ENCODE measurements at regions not wholly inside any gene's neighbourhood (a gene's known extent, or its start where the extent isn't known, plus 50 kb on each side); places are given as distances from the start of the nearest gene placed in this dataset.

DNA sequence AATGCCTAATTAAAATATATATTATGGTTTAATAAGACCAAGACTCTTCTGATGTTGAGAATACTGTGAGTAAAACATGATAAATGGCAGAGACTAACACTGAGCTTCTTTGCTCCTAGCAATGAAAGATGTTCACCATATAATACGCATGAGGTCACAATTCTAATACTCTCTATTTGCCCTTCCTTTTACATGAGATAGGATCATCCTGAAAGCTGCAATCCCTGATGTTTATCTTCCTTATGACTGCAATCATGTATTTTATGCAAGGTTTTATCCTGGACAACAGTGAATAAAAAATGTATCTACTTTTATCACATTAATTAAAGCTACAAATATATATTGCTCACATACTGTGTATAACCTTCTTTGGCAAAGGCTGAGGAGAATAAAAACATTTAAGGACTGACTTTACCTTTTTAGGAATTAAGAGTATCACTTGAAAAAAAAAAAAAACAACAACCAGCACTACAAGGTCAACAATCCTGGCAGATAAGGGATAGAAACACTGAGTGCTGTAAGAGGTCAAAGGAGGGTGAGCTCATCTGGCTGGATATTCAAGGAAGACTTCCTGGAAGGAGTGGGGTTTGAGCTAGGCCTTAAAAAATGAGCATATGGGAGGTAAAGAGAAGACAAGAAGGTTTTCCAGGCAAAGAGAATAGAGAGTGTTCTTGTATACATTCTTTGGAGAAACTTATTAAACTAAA, 99.9 kb downstream of the AREG start:
- no peak overlapping the region for H2AFZ ChIP-seq (ENCODE audit: low read depth)
- H3K79me2 ChIP-seq (ENCODE audit: insufficient read depth, low read depth): no peaks in the 10 kb centered on the region
- TF ChIP-seq, protein P1, sequence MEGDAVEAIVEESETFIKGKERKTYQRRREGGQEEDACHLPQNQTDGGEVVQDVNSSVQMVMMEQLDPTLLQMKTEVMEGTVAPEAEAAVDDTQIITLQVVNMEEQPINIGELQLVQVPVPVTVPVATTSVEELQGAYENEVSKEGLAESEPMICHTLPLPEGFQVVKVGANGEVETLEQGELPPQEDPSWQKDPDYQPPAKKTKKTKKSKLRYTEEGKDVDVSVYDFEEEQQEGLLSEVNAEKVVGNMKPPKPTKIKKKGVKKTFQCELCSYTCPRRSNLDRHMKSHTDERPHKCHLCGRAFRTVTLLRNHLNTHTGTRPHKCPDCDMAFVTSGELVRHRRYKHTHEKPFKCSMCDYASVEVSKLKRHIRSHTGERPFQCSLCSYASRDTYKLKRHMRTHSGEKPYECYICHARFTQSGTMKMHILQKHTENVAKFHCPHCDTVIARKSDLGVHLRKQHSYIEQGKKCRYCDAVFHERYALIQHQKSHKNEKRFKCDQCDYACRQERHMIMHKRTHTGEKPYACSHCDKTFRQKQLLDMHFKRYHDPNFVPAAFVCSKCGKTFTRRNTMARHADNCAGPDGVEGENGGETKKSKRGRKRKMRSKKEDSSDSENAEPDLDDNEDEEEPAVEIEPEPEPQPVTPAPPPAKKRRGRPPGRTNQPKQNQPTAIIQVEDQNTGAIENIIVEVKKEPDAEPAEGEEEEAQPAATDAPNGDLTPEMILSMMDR (conservative IDR thresholded peaks at IDR 0.05; ENCODE audit: low read depth, low read length): no peak
- H3K4me3 ChIP-seq (IDR thresholded peaks at IDR 0.05; ENCODE audit: insufficient read depth, low read depth, low read length): no peak overlapping the region
- H4K20me1 ChIP-seq (ENCODE audit: insufficient read depth): no peaks in the 10 kb centered on the region
- H3K36me3 ChIP-seq (ENCODE audit: insufficient read depth): no peaks in the 10 kb centered on the region
- no peak overlapping the region for H3K4me2 ChIP-seq
- peaks cover 17% of the 10 kb centered on the region for H3K4me1 ChIP-seq (ENCODE audit: low read depth, poor library complexity, severe bottlenecking)
- H3K9ac ChIP-seq: no peak overlapping the region
- no peak overlapping the region for H3K27ac ChIP-seq
- no peaks in the 10 kb centered on the region for H3K27me3 ChIP-seq (ENCODE audit: insufficient read depth, low read depth)

DNA sequence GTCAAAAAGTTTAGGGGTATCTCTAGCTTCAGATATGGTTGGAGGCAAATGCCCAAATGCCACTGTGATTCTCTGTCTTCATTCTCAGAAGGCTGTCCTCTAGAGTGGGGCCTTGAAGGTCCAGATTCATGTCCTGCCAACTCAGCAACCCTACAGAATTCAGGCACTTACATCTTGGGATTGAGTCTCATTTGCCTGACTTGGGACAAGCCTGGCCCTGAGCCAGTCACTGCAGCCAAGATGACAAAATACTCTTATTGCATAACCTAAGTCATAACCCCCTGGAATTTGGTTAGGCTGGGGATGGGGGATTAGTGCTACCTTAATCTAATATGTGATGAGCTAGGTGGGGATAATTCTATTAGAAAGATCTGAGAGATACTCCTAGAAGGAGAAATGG, 100.5 kb downstream of the AREG start:
- H2AFZ ChIP-seq (ENCODE audit: low read depth): no peak overlapping the region
- H3K27me3 ChIP-seq (ENCODE audit: insufficient read depth, low read depth): no peaks in the 10 kb centered on the region
- no peak overlapping the region for H3K9ac ChIP-seq
- H3K79me2 ChIP-seq (ENCODE audit: insufficient read depth, low read depth): no peaks in the 10 kb centered on the region
- TF ChIP-seq, protein P1 (conservative IDR thresholded peaks at IDR 0.05; ENCODE audit: low read depth, low read length): no peak
- H4K20me1 ChIP-seq (ENCODE audit: insufficient read depth): no peaks in the 10 kb centered on the region
- H3K4me1 ChIP-seq (ENCODE audit: low read depth, poor library complexity, severe bottlenecking): peaks cover 17% of the 10 kb centered on the region
- H3K4me3 ChIP-seq (IDR thresholded peaks at IDR 0.05; ENCODE audit: insufficient read depth, low read depth, low read length): no peak overlapping the region
- no peak overlapping the region for H3K4me2 ChIP-seq
- H3K36me3 ChIP-seq (ENCODE audit: insufficient read depth): no peaks in the 10 kb centered on the region
- H3K27ac ChIP-seq: no peak overlapping the region

DNA sequence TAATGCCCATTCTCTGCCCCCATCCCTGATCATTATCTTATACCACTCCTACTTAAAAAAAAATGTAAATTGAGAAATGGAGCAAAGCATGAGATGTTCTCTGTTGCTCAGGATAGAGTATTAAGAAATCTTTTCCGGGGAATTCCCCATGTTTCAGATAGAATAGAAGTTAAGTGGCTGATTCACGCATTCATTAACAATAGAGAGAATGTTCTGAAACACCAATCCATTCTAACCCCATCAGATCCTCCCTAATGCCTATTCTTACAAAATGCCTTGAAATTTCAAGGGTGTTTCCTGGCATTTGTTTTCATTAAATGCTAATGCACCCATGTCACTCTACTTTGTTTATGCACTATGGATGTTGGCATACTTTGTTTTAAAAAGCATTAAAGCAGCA, 101.1 kb downstream of the AREG start:
- TF ChIP-seq, protein P1 (conservative IDR thresholded peaks at IDR 0.05; ENCODE audit: low read depth, low read length): no peak
- Histone ChIP-seq H4K20me1 (ENCODE audit: insufficient read depth) (no peaks in the 10 kb centered on the region), H3K79me2 (ENCODE audit: insufficient read depth, low read depth) (no peaks in the 10 kb centered on the region), H3K4me1 (ENCODE audit: low read depth, poor library complexity, severe bottlenecking) (peaks cover 17% of the 10 kb centered on the region), H3K4me3 (IDR thresholded peaks at IDR 0.05; ENCODE audit: insufficient read depth, low read depth, low read length) (no peak overlapping the region), H3K27ac (no peak overlapping the region), H3K36me3 (ENCODE audit: insufficient read depth) (no peaks in the 10 kb centered on the region), H3K27me3 (ENCODE audit: insufficient read depth, low read depth) (no peaks in the 10 kb centered on the region), H3K4me2 (no peak overlapping the region), H2AFZ (ENCODE audit: low read depth) (no peak overlapping the region), H3K9ac (no peak overlapping the region)

DNA sequence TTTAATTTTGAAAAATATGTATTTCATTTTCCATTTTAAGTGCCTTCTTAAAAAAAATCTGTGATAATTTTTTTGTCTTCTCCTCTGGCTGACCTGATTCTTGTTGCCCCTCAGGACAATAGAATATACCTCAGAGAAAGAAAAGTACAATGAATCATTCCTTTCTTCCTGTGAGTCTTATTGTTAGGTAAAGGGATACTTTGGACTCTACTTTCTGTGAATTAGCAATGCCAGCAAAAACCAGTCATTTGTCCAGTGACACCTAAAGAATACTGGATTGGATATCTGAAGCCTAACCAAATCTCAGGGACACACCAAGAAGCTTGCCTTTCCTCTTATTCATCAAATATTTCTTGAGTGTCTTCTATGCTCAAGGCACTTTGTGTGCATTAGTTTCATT, 102.1 kb downstream of the AREG start:
- Histone ChIP-seq H3K4me1 (ENCODE audit: low read depth, poor library complexity, severe bottlenecking) (peaks cover 17% of the 10 kb centered on the region), H3K27ac (no peak overlapping the region), H3K9ac (no peak overlapping the region), H4K20me1 (ENCODE audit: insufficient read depth) (no peaks in the 10 kb centered on the region), H3K4me2 (no peak overlapping the region), H3K4me3 (IDR thresholded peaks at IDR 0.05; ENCODE audit: insufficient read depth, low read depth, low read length) (no peak overlapping the region), H3K79me2 (ENCODE audit: insufficient read depth, low read depth) (no peaks in the 10 kb centered on the region), H2AFZ (ENCODE audit: low read depth) (no peak overlapping the region), H3K27me3 (ENCODE audit: insufficient read depth, low read depth) (no peaks in the 10 kb centered on the region), H3K36me3 (ENCODE audit: insufficient read depth) (no peaks in the 10 kb centered on the region)
- TF ChIP-seq, protein P1 (conservative IDR thresholded peaks at IDR 0.05; ENCODE audit: low read depth, low read length): no peak
